Kidney tubule cell (primary cell): ENCODE measurements at regions not wholly inside any gene's neighbourhood (a gene's known extent, or its start where the extent isn't known, plus 50 kb on each side); places are given as distances from the start of the nearest gene placed in this dataset.
A peak's percentile ranks its signal among the peaks of the same experiment; 100 is the strongest.
"Not testable (repeated sequence)": the region's sequence is repeated elsewhere in the genome, so short reads cannot be mapped to it uniquely, and the experiment has no call there.

Source experiments
- DNase-seq: peaks from one replicate; pipeline ENCODE4 v3.0.0-alpha.2; 2018; ENCODE audit warnings: low spot score

- DNase-seq = no peak
Measured at GRCh38 chr9:88596376-88596775, 61.4 kb downstream of the NXNL2 start.

GRCh38 chr9:88604836-88605511, 70.0 kb downstream of the NXNL2 start:
- no peak for DNase-seq

GRCh38 chr9:88605512-88606362, 70.8 kb downstream of the NXNL2 start:
- no peak for DNase-seq

- DNase-seq = no peak
Measured at GRCh38 chr9:88614359-88614758, 79.4 kb downstream of the NXNL2 start.

GRCh38 chr9:88623698-88624097, 88.7 kb downstream of the NXNL2 start:
- no peak for DNase-seq

- DNase-seq = no peak
Measured at GRCh38 chr9:88628114-88628513, 93.1 kb downstream of the NXNL2 start.

- DNase-seq = no peak
Measured at GRCh38 chr9:88628811-88629210, 93.8 kb downstream of the NXNL2 start.

GRCh38 chr9:88630574-88630973, 95.6 kb downstream of the NXNL2 start:
- not testable (repeated sequence) for DNase-seq

- DNase-seq = no peak
Measured at GRCh38 chr9:88635151-88635550, 100.2 kb downstream of the NXNL2 start.

GRCh38 chr9:88641456-88642240, 106.7 kb downstream of the NXNL2 start:
- DNase-seq = no peak

GRCh38 chr9:88642336-88642735, 107.4 kb downstream of the NXNL2 start:
- no peak for DNase-seq

- no peak for DNase-seq
Measured at GRCh38 chr9:88643931-88644330, 109.0 kb downstream of the NXNL2 start.

- DNase-seq = no peak
Measured at GRCh38 chr9:88645172-88645878, 110.3 kb downstream of the NXNL2 start.

GRCh38 chr9:88645879-88646199, 110.9 kb downstream of the NXNL2 start:
- no peak for DNase-seq

GRCh38 chr9:88646539-88647300, 111.7 kb downstream of the NXNL2 start:
- DNase-seq = no peak

- DNase-seq = peak; percentile 94
Measured at GRCh38 chr9:88651682-88652633, 117.0 kb downstream of the NXNL2 start.

- DNase-seq = no peak
Measured at GRCh38 chr9:88652876-88653275, 117.9 kb downstream of the NXNL2 start.

GRCh38 chr9:88653406-88653805, 118.4 kb downstream of the NXNL2 start:
- no peak for DNase-seq

- peak; percentile 23 for DNase-seq
Measured at GRCh38 chr9:88653911-88654310, 118.9 kb downstream of the NXNL2 start.

GRCh38 chr9:88657893-88658292, 122.9 kb downstream of the NXNL2 start:
- no peak for DNase-seq
